ENCODE measurements at regions not wholly inside any gene's neighbourhood (a gene's known extent, or its start where the extent isn't known, plus 50 kb on each side); places are given as distances from the start of the nearest gene placed in this dataset.
"Not testable (repeated sequence)": the region's sequence is repeated elsewhere in the genome, so short reads cannot be mapped to it uniquely, and the experiment has no call there.

- Mint-ChIP-seq H3K36me3 (ENCODE audit: low read depth) (no peaks in the 10 kb centered on the region), H3K27me3 (ENCODE audit: low read depth) (no peaks in the 10 kb centered on the region), H3K27ac (ENCODE audit: unreplicated experiment) (no peak overlapping the region), H3K4me1 (ENCODE audit: low read depth) (peaks cover 2% of the 10 kb centered on the region), H3K4me3 (ENCODE audit: unreplicated experiment) (no peak overlapping the region), H3K9me3 (ENCODE audit: low read depth) (no peaks in the 10 kb centered on the region)
- no peak for TF ChIP-seq CTCF (IDR thresholded peaks at IDR 0.05)
- no peak for DNase-seq (ENCODE audit: low spot score)
These were observed 91.6 kb upstream of the TANK start for GRCh38 chr2:161068670-161069069.

- DNase-seq (ENCODE audit: low spot score): no peak
- no peak for TF ChIP-seq CTCF (IDR thresholded peaks at IDR 0.05)
- no peak overlapping the region for H3K4me3 Mint-ChIP-seq (ENCODE audit: unreplicated experiment)
- H3K36me3 Mint-ChIP-seq (ENCODE audit: low read depth): no peaks in the 10 kb centered on the region
- no peaks in the 10 kb centered on the region for H3K27me3 Mint-ChIP-seq (ENCODE audit: low read depth)
- H3K4me1 Mint-ChIP-seq (ENCODE audit: low read depth): no peaks in the 10 kb centered on the region
- H3K9me3 Mint-ChIP-seq (ENCODE audit: low read depth): no peaks in the 10 kb centered on the region
- no peak overlapping the region for H3K27ac Mint-ChIP-seq (ENCODE audit: unreplicated experiment)
These were observed 89.3 kb upstream of the TANK start for GRCh38 chr2:161070693-161071479.

GRCh38 chr2:161072436-161072835 is 87.8 kb upstream of the TANK start:
- H3K36me3 Mint-ChIP-seq (ENCODE audit: low read depth); DNase-seq (ENCODE audit: low spot score): not testable (repeated sequence)

GRCh38 chr2:161075701-161076100 is 84.5 kb upstream of the TANK start:
- no peaks in the 10 kb centered on the region for H3K9me3 Mint-ChIP-seq (ENCODE audit: low read depth)
- H3K36me3 Mint-ChIP-seq (ENCODE audit: low read depth): no peaks in the 10 kb centered on the region
- no peaks in the 10 kb centered on the region for H3K27me3 Mint-ChIP-seq (ENCODE audit: low read depth)
- DNase-seq (ENCODE audit: low spot score): no peak
- H3K27ac Mint-ChIP-seq (ENCODE audit: unreplicated experiment): no peak overlapping the region
- H3K4me1 Mint-ChIP-seq (ENCODE audit: low read depth): no peaks in the 10 kb centered on the region
- no peak for TF ChIP-seq CTCF (IDR thresholded peaks at IDR 0.05)
- no peak overlapping the region for H3K4me3 Mint-ChIP-seq (ENCODE audit: unreplicated experiment)

More at GRCh38 chr2:161072436-161072835, 87.8 kb upstream of the TANK start:
- not testable (repeated sequence) for H3K4me3 Mint-ChIP-seq (ENCODE audit: unreplicated experiment); H3K27me3 Mint-ChIP-seq (ENCODE audit: low read depth); H3K9me3 Mint-ChIP-seq (ENCODE audit: low read depth); H3K4me1 Mint-ChIP-seq (ENCODE audit: low read depth); H3K27ac Mint-ChIP-seq (ENCODE audit: unreplicated experiment)

- Mint-ChIP-seq H3K27me3 (ENCODE audit: low read depth) (no peaks in the 10 kb centered on the region), H3K4me1 (ENCODE audit: low read depth) (no peaks in the 10 kb centered on the region), H3K4me3 (ENCODE audit: unreplicated experiment) (no peak overlapping the region), H3K9me3 (ENCODE audit: low read depth) (no peaks in the 10 kb centered on the region), H3K27ac (ENCODE audit: unreplicated experiment) (no peak overlapping the region), H3K36me3 (ENCODE audit: low read depth) (no peaks in the 10 kb centered on the region)
- DNase-seq (ENCODE audit: low spot score): no peak
- TF ChIP-seq CTCF (IDR thresholded peaks at IDR 0.05): no peak
These were observed 83.3 kb upstream of the TANK start for GRCh38 chr2:161076936-161077335.
